ENCODE measurements at regions not wholly inside any gene's neighbourhood (a gene's known extent, or its start where the extent isn't known, plus 50 kb on each side); places are given as distances from the start of the nearest gene placed in this dataset.
A peak's percentile ranks its signal among the peaks of the same experiment; 100 is the strongest.

DNA sequence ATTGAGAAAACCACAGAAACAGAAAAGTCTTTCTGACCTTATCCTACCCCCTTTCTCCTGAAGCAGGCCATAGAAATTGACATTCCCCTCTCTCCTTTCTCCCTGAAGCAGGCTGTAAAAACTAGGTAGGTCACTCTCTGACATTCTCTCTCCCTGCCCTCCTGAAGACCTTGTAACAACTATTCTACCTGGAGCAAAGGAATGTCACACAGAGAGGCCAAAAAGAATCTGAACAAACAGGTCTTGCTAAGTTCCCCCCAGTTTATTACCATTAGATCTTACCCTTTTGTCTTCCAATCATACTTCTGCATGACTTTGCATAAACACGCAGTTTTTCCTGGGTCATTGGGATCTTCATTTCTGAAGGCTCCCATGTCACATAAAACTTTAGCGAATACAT is 198.3 kb upstream of the GYPA start:
- TF ChIP-seq NFIC (IDR thresholded peaks at IDR 0.05) (no peak), CREB1 (IDR thresholded peaks at IDR 0.05; ENCODE audit: low read depth) (no peak), TEAD4 (IDR thresholded peaks at IDR 0.05) (peak; percentile 71), EP300 (IDR thresholded peaks at IDR 0.05; ENCODE audit: borderline replicate concordance) (no peak), RAD21 (IDR thresholded peaks at IDR 0.05; ENCODE audit: low read depth) (no peak), CEBPB (IDR thresholded peaks at IDR 0.05) (no peak), ZBTB7A (IDR thresholded peaks at IDR 0.05; ENCODE audit: low read depth) (no peak), TCF12 (IDR thresholded peaks at IDR 0.05; ENCODE audit: low read depth) (no peak), YY1 (IDR thresholded peaks at IDR 0.05; ENCODE audit: low read depth) (no peak), TAF1 (IDR thresholded peaks at IDR 0.05; ENCODE audit: low read depth) (no peak)
- TF ChIP-seq, protein P1, sequence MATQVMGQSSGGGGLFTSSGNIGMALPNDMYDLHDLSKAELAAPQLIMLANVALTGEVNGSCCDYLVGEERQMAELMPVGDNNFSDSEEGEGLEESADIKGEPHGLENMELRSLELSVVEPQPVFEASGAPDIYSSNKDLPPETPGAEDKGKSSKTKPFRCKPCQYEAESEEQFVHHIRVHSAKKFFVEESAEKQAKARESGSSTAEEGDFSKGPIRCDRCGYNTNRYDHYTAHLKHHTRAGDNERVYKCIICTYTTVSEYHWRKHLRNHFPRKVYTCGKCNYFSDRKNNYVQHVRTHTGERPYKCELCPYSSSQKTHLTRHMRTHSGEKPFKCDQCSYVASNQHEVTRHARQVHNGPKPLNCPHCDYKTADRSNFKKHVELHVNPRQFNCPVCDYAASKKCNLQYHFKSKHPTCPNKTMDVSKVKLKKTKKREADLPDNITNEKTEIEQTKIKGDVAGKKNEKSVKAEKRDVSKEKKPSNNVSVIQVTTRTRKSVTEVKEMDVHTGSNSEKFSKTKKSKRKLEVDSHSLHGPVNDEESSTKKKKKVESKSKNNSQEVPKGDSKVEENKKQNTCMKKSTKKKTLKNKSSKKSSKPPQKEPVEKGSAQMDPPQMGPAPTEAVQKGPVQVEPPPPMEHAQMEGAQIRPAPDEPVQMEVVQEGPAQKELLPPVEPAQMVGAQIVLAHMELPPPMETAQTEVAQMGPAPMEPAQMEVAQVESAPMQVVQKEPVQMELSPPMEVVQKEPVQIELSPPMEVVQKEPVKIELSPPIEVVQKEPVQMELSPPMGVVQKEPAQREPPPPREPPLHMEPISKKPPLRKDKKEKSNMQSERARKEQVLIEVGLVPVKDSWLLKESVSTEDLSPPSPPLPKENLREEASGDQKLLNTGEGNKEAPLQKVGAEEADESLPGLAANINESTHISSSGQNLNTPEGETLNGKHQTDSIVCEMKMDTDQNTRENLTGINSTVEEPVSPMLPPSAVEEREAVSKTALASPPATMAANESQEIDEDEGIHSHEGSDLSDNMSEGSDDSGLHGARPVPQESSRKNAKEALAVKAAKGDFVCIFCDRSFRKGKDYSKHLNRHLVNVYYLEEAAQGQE (IDR thresholded peaks at IDR 0.05; ENCODE audit: low read depth), result no peak
- TF ChIP-seq, protein P2, sequence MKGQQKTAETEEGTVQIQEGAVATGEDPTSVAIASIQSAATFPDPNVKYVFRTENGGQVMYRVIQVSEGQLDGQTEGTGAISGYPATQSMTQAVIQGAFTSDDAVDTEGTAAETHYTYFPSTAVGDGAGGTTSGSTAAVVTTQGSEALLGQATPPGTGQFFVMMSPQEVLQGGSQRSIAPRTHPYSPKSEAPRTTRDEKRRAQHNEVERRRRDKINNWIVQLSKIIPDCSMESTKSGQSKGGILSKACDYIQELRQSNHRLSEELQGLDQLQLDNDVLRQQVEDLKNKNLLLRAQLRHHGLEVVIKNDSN (IDR thresholded peaks at IDR 0.05), result no peak
- TF ChIP-seq, protein P3, sequence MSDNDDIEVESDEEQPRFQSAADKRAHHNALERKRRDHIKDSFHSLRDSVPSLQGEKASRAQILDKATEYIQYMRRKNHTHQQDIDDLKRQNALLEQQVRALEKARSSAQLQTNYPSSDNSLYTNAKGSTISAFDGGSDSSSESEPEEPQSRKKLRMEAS (IDR thresholded peaks at IDR 0.05), result 0 out of 2 replicates have a peak, but pooled peaks have one; percentile 24

DNA sequence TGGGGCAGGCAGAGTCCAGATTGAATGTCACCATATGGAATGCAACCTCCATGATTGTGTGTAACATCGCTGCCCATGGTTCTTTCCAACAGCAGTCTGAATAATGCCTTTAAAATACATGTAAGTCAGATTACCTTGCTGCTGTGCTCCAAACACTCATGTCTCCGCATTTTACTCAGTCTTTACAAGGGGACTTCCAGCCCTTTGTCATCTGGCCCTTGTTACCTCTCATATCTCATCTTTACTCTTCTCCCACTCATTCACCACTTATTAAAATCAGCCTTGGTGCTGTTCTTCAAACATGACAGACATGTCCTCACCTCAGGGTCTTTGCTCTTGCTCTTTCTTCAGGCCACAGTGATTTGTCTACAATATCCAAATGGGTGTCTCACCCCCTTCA is 200.4 kb upstream of the GYPA start:
- TF ChIP-seq EP300 (IDR thresholded peaks at IDR 0.05; ENCODE audit: borderline replicate concordance), result no peak
- TF ChIP-seq TEAD4 (IDR thresholded peaks at IDR 0.05), result no peak
- no peak for TF ChIP-seq ZBTB7A (IDR thresholded peaks at IDR 0.05; ENCODE audit: low read depth)
- TF ChIP-seq FOXM1 (IDR thresholded peaks at IDR 0.05; ENCODE audit: borderline replicate concordance, low read depth), result no peak
- no peak for TF ChIP-seq YY1 (IDR thresholded peaks at IDR 0.05; ENCODE audit: low read depth)
- no peak for TF ChIP-seq TCF12 (IDR thresholded peaks at IDR 0.05; ENCODE audit: low read depth)
- no peak for TF ChIP-seq TAF1 (IDR thresholded peaks at IDR 0.05; ENCODE audit: low read depth)
- TF ChIP-seq EGR1 (IDR thresholded peaks at IDR 0.05), result no peak
- no peak for TF ChIP-seq NFIC (IDR thresholded peaks at IDR 0.05)
- TF ChIP-seq CEBPB (IDR thresholded peaks at IDR 0.05), result no peak
- TF ChIP-seq, protein P2 (IDR thresholded peaks at IDR 0.05), result no peak

DNA sequence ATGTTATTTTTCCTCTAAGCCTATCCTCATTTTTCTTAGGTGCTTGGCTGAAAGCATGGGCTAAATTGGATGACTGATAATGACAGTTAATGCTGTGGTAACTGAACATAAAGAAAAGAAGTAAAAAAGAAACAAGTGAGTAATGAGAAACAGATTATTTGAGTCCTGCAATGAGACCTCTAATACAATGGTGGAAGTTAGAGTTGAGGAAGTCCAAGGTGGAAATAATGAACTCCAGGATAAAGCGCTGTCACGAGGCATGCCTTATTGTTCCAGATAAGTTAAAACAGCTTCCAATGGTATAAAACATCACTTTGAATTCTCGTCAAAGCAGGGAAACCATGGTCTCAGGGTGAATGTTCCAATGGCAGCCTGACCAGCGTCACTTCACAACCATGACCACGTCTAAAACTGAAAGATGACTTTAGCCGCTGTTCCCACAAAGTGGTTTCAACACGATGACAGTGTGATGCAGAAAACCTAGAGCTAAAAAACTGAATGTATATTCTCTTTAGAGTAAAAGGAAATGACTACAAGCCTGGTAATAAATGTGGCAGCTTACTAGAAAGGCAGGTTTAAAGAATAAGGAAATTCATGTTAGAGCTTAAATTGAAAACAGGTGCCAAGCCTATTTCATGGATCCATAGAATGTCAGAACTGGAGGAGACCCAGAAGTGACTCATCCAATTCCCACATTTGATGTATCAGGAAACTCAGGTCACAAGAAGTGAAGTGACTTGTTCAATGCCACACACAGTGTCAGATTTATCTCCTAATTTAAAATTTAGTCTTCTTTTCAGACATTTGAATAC is 202.6 kb upstream of the GYPA start:
- TF ChIP-seq EGR1 (IDR thresholded peaks at IDR 0.05) (no peak), EP300 (IDR thresholded peaks at IDR 0.05; ENCODE audit: borderline replicate concordance) (no peak), RAD21 (IDR thresholded peaks at IDR 0.05; ENCODE audit: low read depth) (no peak), FOXM1 (IDR thresholded peaks at IDR 0.05; ENCODE audit: borderline replicate concordance, low read depth) (no peak), TAF1 (IDR thresholded peaks at IDR 0.05; ENCODE audit: low read depth) (no peak), TEAD4 (IDR thresholded peaks at IDR 0.05) (no peak), ZBTB7A (IDR thresholded peaks at IDR 0.05; ENCODE audit: low read depth) (no peak), CEBPB (IDR thresholded peaks at IDR 0.05) (no peak), TCF12 (IDR thresholded peaks at IDR 0.05; ENCODE audit: low read depth) (no peak)
- TF ChIP-seq, protein P2 (IDR thresholded peaks at IDR 0.05), result no peak
- TF ChIP-seq, protein P1 (IDR thresholded peaks at IDR 0.05; ENCODE audit: low read depth), result no peak

DNA sequence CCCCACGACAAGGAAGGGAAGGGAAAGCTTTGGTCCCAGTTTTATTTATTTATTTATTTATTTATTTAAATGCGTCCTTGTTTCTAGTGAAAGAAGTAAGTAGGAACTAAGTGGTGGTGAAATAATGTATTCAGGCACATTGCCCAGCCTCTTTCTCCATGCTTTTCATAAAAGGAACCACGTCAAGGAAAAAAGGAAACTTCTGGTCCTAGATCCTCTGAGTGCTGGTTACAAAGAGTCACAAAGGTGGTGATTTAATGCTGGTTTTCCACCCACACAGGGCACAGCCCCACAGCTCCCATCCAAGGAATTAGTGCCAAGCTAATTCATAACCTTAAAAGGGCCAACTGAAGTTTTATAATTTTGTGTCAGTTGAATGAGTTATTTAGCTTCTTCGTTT is 206.6 kb upstream of the GYPA start:
- no peak for TF ChIP-seq CREB1 (IDR thresholded peaks at IDR 0.05; ENCODE audit: low read depth)
- no peak for TF ChIP-seq EGR1 (IDR thresholded peaks at IDR 0.05)
- TF ChIP-seq EP300 (IDR thresholded peaks at IDR 0.05; ENCODE audit: borderline replicate concordance), result no peak
- TF ChIP-seq RAD21 (IDR thresholded peaks at IDR 0.05; ENCODE audit: low read depth), result no peak
- no peak for TF ChIP-seq TEAD4 (IDR thresholded peaks at IDR 0.05)
- TF ChIP-seq TAF1 (IDR thresholded peaks at IDR 0.05; ENCODE audit: low read depth), result no peak
- no peak for TF ChIP-seq CEBPB (IDR thresholded peaks at IDR 0.05)
- TF ChIP-seq, protein P1 (IDR thresholded peaks at IDR 0.05; ENCODE audit: low read depth), result no peak
- TF ChIP-seq, protein P2 (IDR thresholded peaks at IDR 0.05), result no peak
- TF ChIP-seq ZBTB7A (IDR thresholded peaks at IDR 0.05; ENCODE audit: low read depth), result no peak
- TF ChIP-seq NFIC (IDR thresholded peaks at IDR 0.05), result no peak
- TF ChIP-seq YY1 (IDR thresholded peaks at IDR 0.05; ENCODE audit: low read depth), result no peak
